HG02938 (cell line): ENCODE measurements at regions not wholly inside any gene's neighbourhood (a gene's known extent, or its start where the extent isn't known, plus 50 kb on each side); places are given as distances from the start of the nearest gene placed in this dataset.
A peak's percentile ranks its signal among the peaks of the same experiment; 100 is the strongest.
"Not testable (repeated sequence)": the region's sequence is repeated elsewhere in the genome, so short reads cannot be mapped to it uniquely, and the experiment has no call there.

Experiments
- ATAC-seq: cut with Tn5 transposase; IDR thresholded peaks from one replicate; pipeline ENCODE4 v1.9.1; 2021; ENCODE audit warnings: mild to moderate bottlenecking, moderate library complexity; ENCODE audit not compliant: unreplicated experiment

- ATAC-seq, result no peak
Observed at GRCh38 chr14:70269582-70269981, 80.8 kb upstream of the SLC8A3 start.

GRCh38 chr14:70268760-70269159 lies 80.0 kb upstream of the SLC8A3 start:
- ATAC-seq, result no peak

- no peak for ATAC-seq
Observed at GRCh38 chr14:70266157-70266556, 77.4 kb upstream of the SLC8A3 start.

GRCh38 chr14:70265422-70265821 lies 76.7 kb upstream of the SLC8A3 start:
- no peak for ATAC-seq

- no peak for ATAC-seq
Observed at GRCh38 chr14:70259420-70259819, 70.7 kb upstream of the SLC8A3 start.

- ATAC-seq, result no peak
Observed at GRCh38 chr14:70257526-70257925, 68.8 kb upstream of the SLC8A3 start.

- ATAC-seq, result no peak
Observed at GRCh38 chr14:70256601-70257000, 67.8 kb upstream of the SLC8A3 start.

GRCh38 chr14:70255071-70256057 lies 66.6 kb upstream of the SLC8A3 start:
- ATAC-seq, result peak; percentile 52

GRCh38 chr14:70254476-70254961 lies 65.8 kb upstream of the SLC8A3 start:
- no peak for ATAC-seq

- not testable (repeated sequence) for ATAC-seq
Observed at GRCh38 chr14:70253547-70253946, 64.8 kb upstream of the SLC8A3 start.

GRCh38 chr14:70245026-70245425 lies 56.3 kb upstream of the SLC8A3 start:
- no peak for ATAC-seq

- ATAC-seq, result no peak
Observed at GRCh38 chr14:70239802-70240201, 51.1 kb upstream of the SLC8A3 start.

- ATAC-seq, result not testable (repeated sequence)
Observed at GRCh38 chr14:70238635-70239034, 49.9 kb upstream of the SLC8A3 start.
